H1 (cell line): ENCODE measurements at regions not wholly inside any gene's neighbourhood (a gene's known extent, or its start where the extent isn't known, plus 50 kb on each side); places are given as distances from the start of the nearest gene placed in this dataset.

Experiments
- CTCF ChIA-PET: fragments of 300-600 bp; sonication (Branson Sonifier 250); formaldehyde crosslinking; loops from one replicate; lab custom pipeline; 2021; ENCODE audit not compliant: partially characterized antibody; lab: Charles Lee
- POLR2A ChIA-PET: fragments of 300-600 bp; sonication (Branson Sonifier 250); formaldehyde crosslinking; loops from one replicate; lab custom pipeline; 2021; ENCODE audit warnings: inconsistent platforms; ENCODE audit not compliant: partially characterized antibody; lab: Charles Lee
- DNase-seq, 2 experiments: peaks; one replicate each; pipeline versions ENCODE4 v3.0.0 to v3.0.0-alpha.2; 2010 to 2022; ENCODE audit warnings: low spot score in 2 of 2, low read depth in 1 of 2, mixed read lengths in 1 of 2
- FAIRE-seq: peaks from 2 replicates; lab custom pipeline; 2011; peaks lifted over from hg19 to GRCh38; lab: Jason Lieb, UNC
- H2AFZ ChIP-seq: 2 replicates; pipeline ENCODE4 v1.8.1; 2012; ENCODE audit warnings: low read length, inconsistent platforms
- H2AK5ac ChIP-seq: 2 replicates; pipeline ENCODE4 v1.6.1; 2013; ENCODE audit warnings: low read depth, low read length
- H2BK120ac ChIP-seq: replicated peaks from 2 replicates; pipeline ENCODE3; 2013; ENCODE audit warnings: low read depth, low read length, inconsistent platforms
- H2BK12ac ChIP-seq: 2 replicates; pipeline ENCODE4 v1.6.1; 2013; ENCODE audit warnings: low read depth, low read length
- H2BK15ac ChIP-seq: 2 replicates; pipeline ENCODE4 v1.6.1; 2013; ENCODE audit warnings: low read length
- H2BK20ac ChIP-seq: 2 replicates; pipeline ENCODE4 v1.6.1; 2013; ENCODE audit warnings: low read length
- H2BK5ac ChIP-seq: 2 replicates; pipeline ENCODE4 v1.6.1; 2013; ENCODE audit warnings: low read depth, low read length
- H3K14ac ChIP-seq: 2 replicates; pipeline ENCODE4 v1.6.1; 2013; ENCODE audit warnings: inconsistent platforms; ENCODE audit not compliant: insufficient read length
- H3K18ac ChIP-seq: 2 replicates; pipeline ENCODE4 v1.6.1; 2013; ENCODE audit warnings: low read length; ENCODE audit errors: extremely low read depth
- H3K23ac ChIP-seq: 2 replicates; pipeline ENCODE4 v1.6.1; 2013; ENCODE audit warnings: inconsistent platforms; ENCODE audit not compliant: insufficient read length
- H3K23me2 ChIP-seq: 2 replicates; pipeline ENCODE4 v1.6.1; 2013; ENCODE audit warnings: low read depth, low read length
- H3K27ac ChIP-seq: 2 replicates; pipeline ENCODE4 v1.6.1; 2011; ENCODE audit warnings: low read depth, low read length, inconsistent platforms
- H3K27me3 ChIP-seq, 4 experiments: replicated peaks in 1 of 4; 1 replicate in 1 of 4; 2 replicates in 3 of 4; pipeline versions ENCODE4 v1.6.1 to v1.8.1; 2011 to 2013; ENCODE audit warnings: low read length in 3 of 4, mild to moderate bottlenecking in 3 of 4, inconsistent platforms in 2 of 4, mixed read lengths in 2 of 4, moderate library complexity in 1 of 4; ENCODE audit not compliant: control insufficient read depth in 3 of 4, insufficient read depth in 3 of 4; ENCODE audit errors: extremely low read depth in 1 of 4
- H3K36me3 ChIP-seq, 4 experiments: 2 replicates each; pipeline versions ENCODE4 v1.6.1 to v1.8.1; 2011 to 2013; ENCODE audit warnings: mild to moderate bottlenecking in 4 of 4, low read length in 3 of 4, moderate library complexity in 2 of 4, control low read depth in 1 of 4, inconsistent platforms in 1 of 4; ENCODE audit not compliant: insufficient read depth in 4 of 4, control insufficient read depth in 2 of 4
- H3K4ac ChIP-seq: replicated peaks from 2 replicates; pipeline ENCODE3; 2013; ENCODE audit warnings: low read length, low read depth, mixed read lengths, inconsistent platforms; ENCODE audit not compliant: insufficient read length
- H3K4me1 ChIP-seq, 4 experiments: replicated peaks in 1 of 4; 1 replicate in 1 of 4; 2 replicates in 3 of 4; pipeline versions ENCODE4 v1.6.1 to v1.8.1; 2011 to 2013; ENCODE audit warnings: low read length in 3 of 4, inconsistent platforms in 2 of 4, mixed read lengths in 1 of 4; ENCODE audit not compliant: insufficient read depth in 4 of 4, control insufficient read depth in 3 of 4
- H3K4me2 ChIP-seq, 2 experiments: 2 replicates each; pipeline versions ENCODE4 v1.6.1 to v1.8.1; 2011 to 2013; ENCODE audit warnings: low read depth in 2 of 2, low read length in 2 of 2, control low read depth in 1 of 2, inconsistent platforms in 1 of 2, mild to moderate bottlenecking in 1 of 2; ENCODE audit not compliant: insufficient read depth in 1 of 2
- H3K4me3 ChIP-seq, 4 experiments: fragments of 200-600, 300-600 bp in 1 of 4; sonication (generic), shearing (Covaris generic), sonication (Bioruptor Twin) in 1 of 4; 2 replicates each; pipeline versions ENCODE4 v1.5.1 to v1.8.1; 2011 to 2016; ENCODE audit warnings: low read length in 4 of 4, low read depth in 3 of 4, control low read depth in 2 of 4, inconsistent platforms in 2 of 4, mild to moderate bottlenecking in 2 of 4, mixed read lengths in 1 of 4, moderate library complexity in 1 of 4; ENCODE audit not compliant: insufficient read depth in 2 of 4; ENCODE audit errors: extremely low read depth in 1 of 4
- H3K56ac ChIP-seq: replicated peaks from 2 replicates; pipeline ENCODE3; 2013; ENCODE audit warnings: low read depth, mild to moderate bottlenecking, mixed read lengths, low read length, inconsistent platforms; ENCODE audit not compliant: insufficient read length
- H3K79me1 ChIP-seq: 2 replicates; pipeline ENCODE4 v1.6.1; 2013; ENCODE audit warnings: low read depth, low read length, control low read depth
- H3K79me2 ChIP-seq, 2 experiments: 2 replicates each; pipeline versions ENCODE4 v1.6.1 to v1.8.1; 2012 to 2013; ENCODE audit warnings: low read length in 2 of 2, mild to moderate bottlenecking in 2 of 2, inconsistent platforms in 1 of 2; ENCODE audit not compliant: insufficient read depth in 2 of 2, control insufficient read depth in 1 of 2
- H3K9ac ChIP-seq, 4 experiments: replicated peaks in 1 of 4; 1 replicate in 1 of 4; 2 replicates in 3 of 4; pipeline versions ENCODE4 v1.6.1 to v1.8.1; 2011 to 2013; ENCODE audit warnings: low read depth in 3 of 4, low read length in 3 of 4, control low read depth in 2 of 4, mild to moderate bottlenecking in 2 of 4, moderate library complexity in 2 of 4, inconsistent platforms in 1 of 4; ENCODE audit errors: extremely low read depth in 1 of 4
- H3K9me3 ChIP-seq, 2 experiments: 2 replicates each; pipeline versions ENCODE4 v1.6.1 to v1.8.1; 2012 to 2013; ENCODE audit warnings: mild to moderate bottlenecking in 2 of 2, moderate library complexity in 2 of 2, control low read depth in 1 of 2, inconsistent platforms in 1 of 2, low read depth in 1 of 2, low read length in 1 of 2, mixed read lengths in 1 of 2; ENCODE audit not compliant: insufficient read depth in 2 of 2
- H4K20me1 ChIP-seq, 2 experiments: replicated peaks in 1 of 2; 2 replicates each; pipeline versions ENCODE3 to v1.8.1; 2011 to 2013; ENCODE audit warnings: inconsistent platforms in 2 of 2, low read length in 2 of 2, mild to moderate bottlenecking in 1 of 2; ENCODE audit not compliant: insufficient read depth in 2 of 2, control insufficient read depth in 1 of 2
- H4K5ac ChIP-seq: 2 replicates; pipeline ENCODE4 v1.6.1; 2013; ENCODE audit warnings: low read length, low read depth, mixed read lengths, inconsistent platforms; ENCODE audit not compliant: insufficient read length
- H4K8ac ChIP-seq: 2 replicates; pipeline ENCODE4 v1.8.0; 2013; ENCODE audit warnings: mild to moderate bottlenecking, moderate library complexity, low read length, inconsistent platforms; ENCODE audit not compliant: insufficient read depth; ENCODE audit errors: extremely low read depth
- H4K91ac ChIP-seq: replicated peaks from 2 replicates; pipeline ENCODE3; 2013; ENCODE audit warnings: low read length, mixed read lengths, inconsistent platforms; ENCODE audit not compliant: insufficient read length
- BRCA1 ChIP-seq: IDR thresholded peaks from 2 replicates; pipeline ENCODE4 v1.6.1; 2012; ENCODE audit warnings: low read depth, low read length, improper control_type of control experiment
- CEBPB ChIP-seq: IDR thresholded peaks from 2 replicates; pipeline ENCODE4 v1.6.1; 2012; ENCODE audit warnings: low read depth, low read length
- CREB1 ChIP-seq: IDR thresholded peaks from 2 replicates; pipeline ENCODE4 v1.6.1; 2012; ENCODE audit warnings: inconsistent platforms
- EP300 ChIP-seq, 2 experiments: IDR thresholded peaks; 1 replicate in 1 of 2; 2 replicates in 1 of 2; pipeline ENCODE4 v1.6.1; 2011 to 2012; ENCODE audit warnings: low read depth in 2 of 2, low read length in 2 of 2, mild to moderate bottlenecking in 2 of 2, borderline replicate concordance in 1 of 2, inconsistent platforms in 1 of 2, moderate library complexity in 1 of 2
- EZH2 ChIP-seq: fragments of 200-600 bp; sonication (generic); IDR thresholded peaks from 2 replicates; pipeline ENCODE4 v1.7.1; 2012; ENCODE audit warnings: low read depth, mild to moderate bottlenecking, moderate library complexity, low read length, inconsistent platforms; ENCODE audit not compliant: severe bottlenecking
- FOSL1 ChIP-seq: IDR thresholded peaks from 2 replicates; pipeline ENCODE4 v1.6.1; 2011; ENCODE audit warnings: mild to moderate bottlenecking, low read depth, low read length, moderate library complexity; ENCODE audit not compliant: insufficient read depth
- JUN ChIP-seq: IDR thresholded peaks from 2 replicates; pipeline ENCODE4 v1.6.1; 2011; ENCODE audit warnings: low read depth, mild to moderate bottlenecking, improper control_type of control experiment, low read length
- KDM1A ChIP-seq: fragments of 200-600, 300-600 bp; sonication (generic); IDR thresholded peaks from 2 replicates; pipeline ENCODE4 v1.7.1; 2016; ENCODE audit warnings: mild to moderate bottlenecking, low read length, borderline replicate concordance
- POLR2AphosphoS5 ChIP-seq: IDR thresholded peaks from 2 replicates; pipeline ENCODE4 v1.6.1; 2011; ENCODE audit warnings: low read depth, low read length
- SAP30 ChIP-seq: fragments of 300-600 bp; sonication (generic); IDR thresholded peaks from 2 replicates; pipeline ENCODE4 v1.7.1; 2012; ENCODE audit warnings: low read length, moderate library complexity, mild to moderate bottlenecking, inconsistent platforms; ENCODE audit not compliant: insufficient read depth, insufficient replicate concordance
- SP2 ChIP-seq: IDR thresholded peaks from 2 replicates; pipeline ENCODE4 v1.6.1; 2012; ENCODE audit warnings: mild to moderate bottlenecking, low read length, inconsistent platforms
- SRF ChIP-seq: IDR thresholded peaks from 2 replicates; pipeline ENCODE4 v1.6.1; 2011; ENCODE audit warnings: mild to moderate bottlenecking, low read depth, low read length, moderate library complexity
- TAF7 ChIP-seq: optimal IDR thresholded peaks from 2 replicates; pipeline ENCODE3; 2011; ENCODE audit warnings: low read depth, mild to moderate bottlenecking, inconsistent platforms, low read length, moderate library complexity, borderline replicate concordance
- TEAD4 ChIP-seq: IDR thresholded peaks from 2 replicates; pipeline ENCODE4 v1.6.1; 2012; ENCODE audit warnings: low read depth, low read length, inconsistent platforms, mixed read lengths
- YY1 ChIP-seq: IDR thresholded peaks from 2 replicates; pipeline ENCODE4 v1.6.1; 2011; ENCODE audit warnings: low read depth, mild to moderate bottlenecking, low read length
- ZNF274 ChIP-seq: IDR thresholded peaks from 2 replicates; pipeline ENCODE4 v1.7.0; 2012; ENCODE audit warnings: low read length, borderline replicate concordance; ENCODE audit errors: extremely low read depth
- WGBS, 2 experiments: shearing (Covaris generic) in 1 of 2; methylation state at CpG; one replicate each; pipeline versions ENCODE4 v1.1.6 to v1.1.7; 2013 to 2015; ENCODE audit warnings: low lambda C conversion rate in 2 of 2, mixed read lengths in 2 of 2, inconsistent platforms in 1 of 2, low coverage in 1 of 2, missing lambda C conversion rate in 1 of 2; ENCODE audit not compliant: insufficient replicate concordance in 2 of 2, insufficient coverage in 1 of 2, insufficient read length in 1 of 2; ENCODE audit errors: extremely low coverage in 1 of 2, missing lambda C conversion rate in 1 of 2; 5-methylcytosine and 5-hydroxymethylcytosine counted together

GRCh38 chr3:31468433-31468832 is 64.3 kb upstream of the STT3B start:
- Histone ChIP-seq H3K14ac (no peak overlapping the region), H4K20me1 (no peaks in the 10 kb centered on the region), H3K79me2 (no peaks in the 10 kb centered on the region), H2BK20ac (no peak overlapping the region), H3K79me1 (no peaks in the 10 kb centered on the region), H3K18ac (no peak overlapping the region), H2BK12ac (no peak overlapping the region), H3K9me3 (no peaks in the 10 kb centered on the region), H4K8ac (no peak overlapping the region), H3K9ac (no peak overlapping the region), H3K4ac (no peak overlapping the region), H2AFZ (no peak overlapping the region), H2AK5ac (no peak overlapping the region), H3K23me2 (no peaks in the 10 kb centered on the region), H3K27ac (no peak overlapping the region), H3K36me3 (no peaks in the 10 kb centered on the region), H4K91ac (no peak overlapping the region), H2BK15ac (no peak overlapping the region), H3K4me2 (no peak overlapping the region), H2BK120ac (no peak overlapping the region), H4K5ac (no peak overlapping the region), H2BK5ac (no peak overlapping the region), H3K4me1 (peaks cover 0 to 8% (median 3%) of the 10 kb centered on the region in 4 experiments; a peak in 4 of 7 replicates), H3K23ac (no peak overlapping the region), H3K4me3 (no peak overlapping the region), H3K56ac (no peak overlapping the region), H3K27me3 (no peaks in the 10 kb centered on the region)
- 91% methylated on average over 3 of the region's 3 CpGs; no CpG with 5 or more reads in 1 of the 2 experiments for WGBS, 2 experiments
- peak in 1 of 2 experiments; percentile 35 for DNase-seq
- no peak for FAIRE-seq
- ChIA-PET POLR2A (no interaction called here), CTCF (interaction anchor here (0.8 to 1.3 kb wide), 2 partner anchors 13 to 21 kb away, joined by 3 read pairs; no protein-coding TSS in a partner anchor)
- no peak for TF ChIP-seq CREB1
- TF ChIP-seq EP300 (IDR thresholded peaks at IDR 0.05; ENCODE audit: borderline replicate concordance in 1 of 2, low read depth in 2 of 2, low read length in 2 of 2): no peak
- no peak for TF ChIP-seq SAP30
- TF ChIP-seq FOSL1: no peak
- TF ChIP-seq TEAD4: no peak
- TF ChIP-seq SRF: no peak
- TF ChIP-seq EZH2: no peak
- no peak for TF ChIP-seq JUN
- TF ChIP-seq KDM1A: no peak
- no peak for TF ChIP-seq SP2
- TF ChIP-seq POLR2AphosphoS5: no peak
- no peak for TF ChIP-seq TAF7
- TF ChIP-seq BRCA1: no peak
- TF ChIP-seq ZNF274: no peak
- TF ChIP-seq YY1: no peak
- TF ChIP-seq CEBPB: no peak
